NCI-H82 (cell line): ENCODE measurements at regions not wholly inside any gene's neighbourhood (a gene's known extent, or its start where the extent isn't known, plus 50 kb on each side); places are given as distances from the start of the nearest gene placed in this dataset.

Experiments
- DNase-seq: peaks from one replicate; lab custom pipeline; 2025; lab: John Stamatoyannopoulos, UW

- DNase-seq = no peak
Observed at GRCh38 chr11:94671553-94672366, 96.4 kb upstream of the AMOTL1 start.

- no peak for DNase-seq
Observed at GRCh38 chr11:94672636-94673035, 95.5 kb upstream of the AMOTL1 start.

GRCh38 chr11:94673386-94673785 is 94.8 kb upstream of the AMOTL1 start:
- DNase-seq = no peak

DNA sequence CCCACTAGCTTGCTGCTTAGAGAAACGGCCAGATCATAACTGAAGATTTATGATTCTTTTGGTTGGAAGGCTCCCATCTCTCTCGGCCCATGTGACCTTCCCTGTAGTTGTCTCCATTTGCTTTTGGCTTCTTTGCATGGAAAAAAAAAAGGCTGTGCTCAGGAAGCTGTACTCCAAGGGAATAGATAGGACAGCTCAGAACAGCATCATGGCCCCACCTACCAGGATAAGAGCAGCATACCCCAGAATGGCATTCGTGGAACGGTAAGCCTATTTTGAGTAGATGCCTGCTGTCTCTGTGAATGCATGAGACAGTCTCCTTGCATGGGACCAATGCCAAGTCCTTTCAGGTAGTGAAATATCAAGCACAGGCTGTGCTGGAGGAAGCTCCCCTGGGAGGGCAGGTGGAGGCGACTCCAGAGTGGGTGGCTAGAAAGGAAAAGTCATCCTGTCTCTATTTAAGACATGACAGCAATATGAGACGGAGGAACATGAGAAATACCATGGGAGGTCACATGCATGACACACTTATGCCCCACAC is 94.1 kb upstream of the AMOTL1 start:
- DNase-seq = no peak

DNA sequence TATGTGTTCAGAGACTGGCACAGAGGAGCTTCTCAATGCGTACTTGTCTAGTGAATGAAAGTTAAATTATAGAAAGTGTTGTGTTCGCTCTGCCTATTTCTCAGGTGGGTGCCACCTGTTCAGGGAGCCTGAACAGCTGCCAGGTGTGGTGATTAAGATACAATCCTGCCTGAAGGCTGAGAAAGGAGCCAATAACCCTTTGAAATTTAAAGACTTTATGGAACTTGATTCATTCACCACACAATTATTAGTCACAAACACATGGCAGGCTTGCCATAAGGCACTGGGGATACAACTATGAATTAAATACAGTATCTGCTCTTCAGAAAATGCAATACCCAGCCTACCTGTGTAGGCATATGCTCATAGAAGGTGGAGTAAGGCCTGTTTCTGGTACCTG is 92.9 kb upstream of the AMOTL1 start:
- DNase-seq = no peak

- DNase-seq = no peak
Observed at GRCh38 chr11:94675813-94676212, 92.3 kb upstream of the AMOTL1 start.

DNA sequence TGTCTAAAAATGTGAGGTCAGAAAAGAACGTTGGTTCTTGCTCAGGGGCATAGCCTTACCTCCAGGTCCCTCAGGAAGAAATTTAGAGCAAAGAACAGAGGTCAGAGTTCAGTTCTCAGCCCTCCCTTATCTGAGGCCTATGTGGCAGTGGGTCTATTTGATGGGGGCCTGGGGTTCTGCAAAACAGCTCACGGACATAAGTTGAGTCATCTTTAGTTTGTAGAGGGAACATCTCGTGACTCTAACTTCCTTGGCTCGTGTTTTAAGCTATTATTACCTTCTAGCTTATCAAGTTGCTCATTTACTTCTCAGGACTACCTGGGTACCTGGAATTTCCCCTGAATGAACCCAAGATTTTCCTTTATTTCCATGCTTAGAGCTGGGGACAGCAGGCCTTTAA is 91.3 kb upstream of the AMOTL1 start:
- DNase-seq = no peak

- no peak for DNase-seq
Observed at GRCh38 chr11:94678236-94678635, 89.9 kb upstream of the AMOTL1 start.

GRCh38 chr11:94678901-94679300 is 89.3 kb upstream of the AMOTL1 start:
- DNase-seq = no peak

GRCh38 chr11:94680426-94680825 is 87.7 kb upstream of the AMOTL1 start:
- DNase-seq = no peak

DNA sequence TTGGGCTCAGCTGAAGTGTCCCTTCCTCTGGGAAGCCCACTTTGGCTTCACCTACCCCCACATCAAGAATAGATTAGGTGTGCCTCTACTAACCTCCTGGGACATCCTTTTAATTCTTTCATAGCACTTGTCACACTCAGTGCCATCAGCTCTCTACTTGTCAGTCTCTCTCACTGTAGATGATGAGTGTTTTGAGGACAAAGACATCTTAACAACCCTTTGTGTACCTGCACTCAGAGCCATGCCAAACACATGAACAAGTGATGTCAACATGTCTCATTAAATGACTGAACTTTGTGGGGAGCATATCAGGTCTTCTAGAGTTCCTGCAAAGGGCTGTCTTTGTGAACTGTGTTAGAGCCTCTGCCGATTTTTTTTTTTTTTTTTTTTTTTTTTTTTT is 87.0 kb upstream of the AMOTL1 start:
- DNase-seq = no peak

DNA sequence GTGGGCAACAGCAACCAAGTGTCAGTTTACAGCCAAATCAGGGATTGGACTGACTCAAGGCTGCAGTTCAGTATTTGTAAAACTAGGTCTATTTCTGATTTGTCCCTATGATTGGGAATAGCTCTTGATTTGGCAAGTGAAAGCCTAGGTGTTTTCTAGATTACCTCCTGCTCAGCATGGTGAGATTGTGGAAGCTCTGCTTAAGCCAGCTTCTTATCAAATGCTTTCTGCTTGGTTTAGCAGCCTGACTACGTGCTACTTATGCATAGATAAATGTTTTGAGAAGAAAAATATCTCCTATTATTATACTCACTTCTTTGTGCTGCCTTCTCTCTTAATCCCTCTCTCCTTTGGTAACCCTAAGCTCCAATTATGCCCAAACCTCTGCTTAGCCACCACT is 86.3 kb upstream of the AMOTL1 start:
- DNase-seq = no peak

DNA sequence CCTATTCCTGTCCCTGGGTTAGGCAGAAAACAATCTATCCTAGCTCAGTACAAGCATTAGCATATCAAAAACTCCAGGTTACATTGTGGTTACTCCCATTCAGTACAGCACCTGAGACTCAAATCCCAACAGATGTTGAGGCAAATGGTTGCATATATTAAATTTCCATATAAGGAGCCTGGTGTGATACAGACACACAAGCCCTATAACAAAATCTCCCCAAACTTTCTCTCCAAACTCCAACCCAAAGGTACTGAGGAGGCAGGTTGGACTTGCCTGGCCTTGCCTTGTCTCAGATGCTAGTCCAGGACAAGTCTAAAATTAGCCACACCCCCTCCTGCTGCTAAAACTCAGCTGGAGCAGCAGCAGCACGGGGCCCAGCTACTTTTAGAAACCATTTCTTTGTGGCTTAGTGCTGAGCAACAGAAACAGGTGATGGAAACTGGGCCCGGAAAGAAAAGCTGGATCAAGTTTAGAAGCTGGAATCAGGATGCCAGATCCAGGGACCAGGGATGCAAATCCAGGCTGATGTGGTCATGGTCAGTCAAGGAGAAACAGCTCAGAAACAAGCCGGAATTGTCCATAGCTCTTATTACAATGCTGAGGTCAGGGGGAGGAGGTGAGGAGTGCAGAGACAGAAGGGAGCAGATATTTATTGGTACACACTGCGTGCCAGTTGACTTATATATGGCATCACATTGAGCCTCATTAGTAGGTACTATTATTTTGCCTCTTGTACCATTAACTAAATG is 73.7 kb upstream of the AMOTL1 start:
- DNase-seq = peak; percentile 2

- no peak for DNase-seq
Observed at GRCh38 chr11:94697156-94697555, 71.0 kb upstream of the AMOTL1 start.

DNA sequence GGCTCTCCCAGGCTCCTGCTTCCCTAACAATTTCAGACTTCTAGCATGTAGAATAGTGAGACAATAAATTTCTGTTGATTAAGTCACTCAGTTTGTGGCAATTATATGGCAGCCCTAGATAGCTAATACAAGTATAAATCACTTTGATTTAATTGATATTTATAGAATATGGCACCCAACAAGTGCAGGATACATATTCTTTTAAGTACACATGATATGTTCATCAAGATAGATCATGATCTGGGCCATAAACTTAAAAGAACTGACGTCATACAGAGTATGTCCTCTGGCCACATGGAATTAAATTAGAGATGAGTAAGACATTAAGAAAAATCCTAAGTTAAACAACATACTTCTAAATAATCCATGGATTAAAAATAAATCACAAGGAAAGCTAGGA is 67.5 kb upstream of the AMOTL1 start:
- no peak for DNase-seq

DNA sequence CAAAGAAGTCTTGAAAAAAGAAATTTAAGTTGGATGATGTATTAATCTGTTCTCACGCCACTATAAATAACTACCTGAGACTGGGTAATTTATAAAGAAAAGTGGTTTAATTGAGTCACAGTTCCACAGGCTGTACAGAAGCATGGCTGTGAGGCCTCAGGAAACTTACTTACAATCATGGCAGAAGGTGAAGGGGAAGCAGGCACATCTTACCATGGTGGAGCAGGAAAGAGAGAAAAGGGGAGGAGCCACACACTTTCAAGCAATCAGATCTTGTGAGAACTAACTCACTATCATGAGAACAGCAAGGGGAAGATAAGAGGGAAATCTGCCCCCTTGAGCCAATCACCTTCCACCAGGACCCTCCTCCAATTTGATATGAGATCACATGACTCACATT is 65.7 kb upstream of the AMOTL1 start:
- DNase-seq = no peak

DNA sequence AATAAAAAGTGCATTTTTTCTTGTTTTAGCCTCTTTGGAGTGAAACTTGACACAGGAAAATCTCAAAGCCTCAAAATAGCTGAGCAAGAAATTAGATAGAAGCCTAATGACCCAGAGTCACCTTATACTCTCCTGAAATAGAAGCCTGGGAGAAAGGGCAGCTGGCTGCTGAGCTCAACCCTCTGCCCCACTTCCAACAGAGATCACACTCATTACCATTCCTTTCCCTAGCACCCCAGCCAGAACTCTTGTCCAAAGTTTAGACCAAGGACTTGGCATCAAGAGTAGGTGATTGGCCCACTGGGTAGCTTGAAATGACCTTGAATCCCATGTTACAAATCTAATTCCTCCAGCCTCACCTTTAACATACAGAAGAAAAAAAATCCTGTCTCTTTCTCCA is 62.7 kb upstream of the AMOTL1 start:
- DNase-seq = no peak

- DNase-seq = no peak
Observed at GRCh38 chr11:94705891-94706615, 62.1 kb upstream of the AMOTL1 start.

GRCh38 chr11:94708176-94708575 is 60.0 kb upstream of the AMOTL1 start:
- no peak for DNase-seq

DNA sequence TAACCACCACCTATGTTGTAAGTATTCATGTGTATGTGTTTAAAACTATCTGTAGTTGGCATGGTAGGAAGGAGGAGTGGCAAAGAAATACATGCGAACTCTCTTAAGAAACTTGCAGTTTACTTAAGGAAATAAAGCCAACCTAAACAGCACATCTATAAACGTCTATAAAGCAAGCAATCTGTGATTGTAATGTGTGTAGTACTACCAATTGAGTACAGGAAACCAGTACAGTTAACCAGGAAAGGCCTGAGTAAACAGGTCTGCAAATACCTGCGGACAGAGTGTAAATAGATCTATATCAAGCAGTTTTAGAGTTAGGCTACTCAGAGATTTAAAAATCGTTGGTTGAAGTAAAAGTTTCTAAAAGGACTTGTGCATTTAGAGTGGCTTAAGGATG is 59.5 kb upstream of the AMOTL1 start:
- DNase-seq = no peak

- DNase-seq = no peak
Observed at GRCh38 chr11:94715225-94715624, 52.9 kb upstream of the AMOTL1 start.

GRCh38 chr11:94717667-94718066 is 50.5 kb upstream of the AMOTL1 start:
- no peak for DNase-seq
